ENCODE measurements at regions not wholly inside any gene's neighbourhood (a gene's known extent, or its start where the extent isn't known, plus 50 kb on each side); places are given as distances from the start of the nearest gene placed in this dataset.
"Not testable (repeated sequence)": the region's sequence is repeated elsewhere in the genome, so short reads cannot be mapped to it uniquely, and the experiment has no call there.

GRCh38 chr2:212786088-212786487, 247.5 kb upstream of the ERBB4 start:
- TF ChIP-seq EP300, POLR2AphosphoS5 (IDR thresholded peaks at IDR 0.05): not testable (repeated sequence)
- TF ChIP-seq, protein P1, sequence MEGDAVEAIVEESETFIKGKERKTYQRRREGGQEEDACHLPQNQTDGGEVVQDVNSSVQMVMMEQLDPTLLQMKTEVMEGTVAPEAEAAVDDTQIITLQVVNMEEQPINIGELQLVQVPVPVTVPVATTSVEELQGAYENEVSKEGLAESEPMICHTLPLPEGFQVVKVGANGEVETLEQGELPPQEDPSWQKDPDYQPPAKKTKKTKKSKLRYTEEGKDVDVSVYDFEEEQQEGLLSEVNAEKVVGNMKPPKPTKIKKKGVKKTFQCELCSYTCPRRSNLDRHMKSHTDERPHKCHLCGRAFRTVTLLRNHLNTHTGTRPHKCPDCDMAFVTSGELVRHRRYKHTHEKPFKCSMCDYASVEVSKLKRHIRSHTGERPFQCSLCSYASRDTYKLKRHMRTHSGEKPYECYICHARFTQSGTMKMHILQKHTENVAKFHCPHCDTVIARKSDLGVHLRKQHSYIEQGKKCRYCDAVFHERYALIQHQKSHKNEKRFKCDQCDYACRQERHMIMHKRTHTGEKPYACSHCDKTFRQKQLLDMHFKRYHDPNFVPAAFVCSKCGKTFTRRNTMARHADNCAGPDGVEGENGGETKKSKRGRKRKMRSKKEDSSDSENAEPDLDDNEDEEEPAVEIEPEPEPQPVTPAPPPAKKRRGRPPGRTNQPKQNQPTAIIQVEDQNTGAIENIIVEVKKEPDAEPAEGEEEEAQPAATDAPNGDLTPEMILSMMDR (IDR thresholded peaks at IDR 0.05): not testable (repeated sequence)
